Suprapubic skin (tissue), 3 donors: ENCODE measurements at regions not wholly inside any gene's neighbourhood (a gene's known extent, or its start where the extent isn't known, plus 50 kb on each side); places are given as distances from the start of the nearest gene placed in this dataset.

Source experiments
- EP300 ChIP-seq: sonication (generic); formaldehyde crosslinking; IDR thresholded peaks from one replicate; pipeline ENCODE4 v1.6.1; 2017; ENCODE audit warnings: antibody characterized with exemption
- POLR2A ChIP-seq, 2 donors: fragments of 450-650 bp; IDR thresholded peaks; one replicate each; pipeline ENCODE4 v1.6.1; 2017; ENCODE audit warnings: antibody characterized with exemption in 2 of 2, mild to moderate bottlenecking in 2 of 2, moderate library complexity in 2 of 2
- TF ChIP-seq, protein P1 (sequence below), 2 donors: fragments of 200-600 bp in 1 of 2; fragments of 450-650 bp in 1 of 2; sonication (generic) in 1 of 2; IDR thresholded peaks; one replicate each; pipeline ENCODE4 v1.5.1; 2016 to 2019; ENCODE audit warnings: antibody characterized with exemption in 2 of 2, mild to moderate bottlenecking in 1 of 2, moderate library complexity in 1 of 2

DNA sequence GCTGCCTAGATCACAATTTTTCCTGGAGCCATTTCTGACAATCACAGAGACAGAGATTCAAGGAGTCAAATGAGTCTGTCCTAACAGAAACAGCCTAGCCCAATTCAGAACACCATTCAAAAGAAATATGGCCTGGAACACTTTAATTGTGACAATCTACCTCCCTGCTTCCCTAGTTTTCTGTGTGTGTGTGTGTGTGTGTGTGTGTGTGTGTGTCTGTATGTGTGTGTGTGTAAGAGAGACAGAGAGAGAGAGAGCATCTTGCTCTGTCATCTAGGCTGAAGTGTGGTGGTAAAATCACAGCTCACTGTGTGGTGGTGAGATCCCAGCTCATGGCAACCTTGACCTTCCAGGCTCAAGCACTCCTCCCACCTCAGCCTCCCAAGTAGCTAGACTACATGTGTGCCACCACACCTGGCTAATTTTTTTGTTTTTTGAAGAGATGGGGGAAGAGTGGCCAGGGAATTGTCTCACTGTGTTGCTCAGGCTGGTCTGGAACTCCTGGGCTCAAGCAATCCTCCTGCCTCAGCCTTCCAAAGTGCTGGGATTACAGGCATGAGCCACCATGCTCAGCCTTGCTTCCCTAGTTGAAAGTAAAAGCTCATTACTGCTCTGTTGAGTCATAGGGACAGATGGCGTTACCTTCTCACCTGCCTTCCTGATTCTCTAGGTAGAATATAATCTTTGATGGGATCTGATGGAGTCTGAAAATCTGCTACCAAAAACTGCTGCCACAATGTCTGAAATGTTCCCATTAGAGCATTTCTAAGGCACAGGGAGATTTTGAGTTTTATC is 89.6 kb upstream of the BEND6 start:
- TF ChIP-seq EP300 = no peak
- TF ChIP-seq, protein P1, sequence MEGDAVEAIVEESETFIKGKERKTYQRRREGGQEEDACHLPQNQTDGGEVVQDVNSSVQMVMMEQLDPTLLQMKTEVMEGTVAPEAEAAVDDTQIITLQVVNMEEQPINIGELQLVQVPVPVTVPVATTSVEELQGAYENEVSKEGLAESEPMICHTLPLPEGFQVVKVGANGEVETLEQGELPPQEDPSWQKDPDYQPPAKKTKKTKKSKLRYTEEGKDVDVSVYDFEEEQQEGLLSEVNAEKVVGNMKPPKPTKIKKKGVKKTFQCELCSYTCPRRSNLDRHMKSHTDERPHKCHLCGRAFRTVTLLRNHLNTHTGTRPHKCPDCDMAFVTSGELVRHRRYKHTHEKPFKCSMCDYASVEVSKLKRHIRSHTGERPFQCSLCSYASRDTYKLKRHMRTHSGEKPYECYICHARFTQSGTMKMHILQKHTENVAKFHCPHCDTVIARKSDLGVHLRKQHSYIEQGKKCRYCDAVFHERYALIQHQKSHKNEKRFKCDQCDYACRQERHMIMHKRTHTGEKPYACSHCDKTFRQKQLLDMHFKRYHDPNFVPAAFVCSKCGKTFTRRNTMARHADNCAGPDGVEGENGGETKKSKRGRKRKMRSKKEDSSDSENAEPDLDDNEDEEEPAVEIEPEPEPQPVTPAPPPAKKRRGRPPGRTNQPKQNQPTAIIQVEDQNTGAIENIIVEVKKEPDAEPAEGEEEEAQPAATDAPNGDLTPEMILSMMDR (IDR thresholded peaks at IDR 0.05) = no peak
- no peak for TF ChIP-seq POLR2A (IDR thresholded peaks at IDR 0.05)
